WTC11 (cell line): ENCODE measurements at regions not wholly inside any gene's neighbourhood (a gene's known extent, or its start where the extent isn't known, plus 50 kb on each side); places are given as distances from the start of the nearest gene placed in this dataset.

Source experiments
- ATF1 ChIP-seq: sonication (generic); formaldehyde crosslinking; IDR thresholded peaks from 2 replicates; pipeline ENCODE4 v1.8.1; 2023; ENCODE audit warnings: mild to moderate bottlenecking, moderate library complexity, missing genetic modification reagents
- CREB1 ChIP-seq: sonication (generic); formaldehyde crosslinking; IDR thresholded peaks from 2 replicates; pipeline ENCODE4 v1.8.0; 2023; ENCODE audit warnings: mild to moderate bottlenecking, missing genetic modification reagents
- CTCF ChIP-seq: fragments of 200-600 bp; IDR thresholded peaks from 2 replicates; pipeline ENCODE4 v1.8.0; 2022; ENCODE audit warnings: antibody characterized with exemption
- FOXP1 ChIP-seq: sonication (generic); formaldehyde crosslinking; IDR thresholded peaks from 2 replicates; pipeline ENCODE4 v1.8.0; 2022; ENCODE audit warnings: missing genetic modification reagents, mild to moderate bottlenecking, moderate library complexity, borderline replicate concordance
- NR3C1 ChIP-seq: sonication (generic); formaldehyde crosslinking; conservative IDR thresholded peaks from 2 replicates; pipeline ENCODE4 v1.8.1; 2023; ENCODE audit warnings: low read depth, mild to moderate bottlenecking, missing genetic modification reagents
- SP1 ChIP-seq: sonication (generic); formaldehyde crosslinking; conservative IDR thresholded peaks from 2 replicates; pipeline ENCODE4 v1.8.1; 2022; ENCODE audit warnings: missing genetic modification reagents
- ZNF281 ChIP-seq: sonication (generic); formaldehyde crosslinking; IDR thresholded peaks from 2 replicates; pipeline ENCODE4 v1.8.0; 2023; ENCODE audit warnings: mild to moderate bottlenecking, missing genetic modification reagents
- TF ChIP-seq, protein P1 (sequence below): sonication (generic); formaldehyde crosslinking; IDR thresholded peaks from 2 replicates; pipeline ENCODE4 v1.8.1; 2023; ENCODE audit warnings: mild to moderate bottlenecking, missing genetic modification reagents
- TF ChIP-seq, protein P2 (sequence below): sonication (generic); formaldehyde crosslinking; conservative IDR thresholded peaks from 2 replicates; pipeline ENCODE4 v1.8.1; 2022; ENCODE audit warnings: mild to moderate bottlenecking, missing genetic modification reagents
- TF ChIP-seq, protein P3 (sequence below): sonication (generic); formaldehyde crosslinking; IDR thresholded peaks from 2 replicates; pipeline ENCODE4 v1.8.0; 2022; ENCODE audit warnings: mild to moderate bottlenecking, missing genetic modification reagents

- TF ChIP-seq, protein P1, sequence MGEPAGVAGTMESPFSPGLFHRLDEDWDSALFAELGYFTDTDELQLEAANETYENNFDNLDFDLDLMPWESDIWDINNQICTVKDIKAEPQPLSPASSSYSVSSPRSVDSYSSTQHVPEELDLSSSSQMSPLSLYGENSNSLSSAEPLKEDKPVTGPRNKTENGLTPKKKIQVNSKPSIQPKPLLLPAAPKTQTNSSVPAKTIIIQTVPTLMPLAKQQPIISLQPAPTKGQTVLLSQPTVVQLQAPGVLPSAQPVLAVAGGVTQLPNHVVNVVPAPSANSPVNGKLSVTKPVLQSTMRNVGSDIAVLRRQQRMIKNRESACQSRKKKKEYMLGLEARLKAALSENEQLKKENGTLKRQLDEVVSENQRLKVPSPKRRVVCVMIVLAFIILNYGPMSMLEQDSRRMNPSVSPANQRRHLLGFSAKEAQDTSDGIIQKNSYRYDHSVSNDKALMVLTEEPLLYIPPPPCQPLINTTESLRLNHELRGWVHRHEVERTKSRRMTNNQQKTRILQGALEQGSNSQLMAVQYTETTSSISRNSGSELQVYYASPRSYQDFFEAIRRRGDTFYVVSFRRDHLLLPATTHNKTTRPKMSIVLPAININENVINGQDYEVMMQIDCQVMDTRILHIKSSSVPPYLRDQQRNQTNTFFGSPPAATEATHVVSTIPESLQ (CRISPR knock-in tag): no peak
- TF ChIP-seq NR3C1 (CRISPR knock-in tag) (no peak), CREB1 (CRISPR knock-in tag) (no peak), CTCF (no peak), SP1 (CRISPR knock-in tag) (no peak), ZNF281 (no peak), ATF1 (no peak), FOXP1 (CRISPR knock-in tag) (no peak)
- TF ChIP-seq, protein P2, sequence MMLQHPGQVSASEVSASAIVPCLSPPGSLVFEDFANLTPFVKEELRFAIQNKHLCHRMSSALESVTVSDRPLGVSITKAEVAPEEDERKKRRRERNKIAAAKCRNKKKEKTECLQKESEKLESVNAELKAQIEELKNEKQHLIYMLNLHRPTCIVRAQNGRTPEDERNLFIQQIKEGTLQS: no peak
- TF ChIP-seq, protein P3, sequence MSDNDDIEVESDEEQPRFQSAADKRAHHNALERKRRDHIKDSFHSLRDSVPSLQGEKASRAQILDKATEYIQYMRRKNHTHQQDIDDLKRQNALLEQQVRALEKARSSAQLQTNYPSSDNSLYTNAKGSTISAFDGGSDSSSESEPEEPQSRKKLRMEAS: no peak
Observed at GRCh38 chr6:74713941-74714340, 491.9 kb downstream of the COL12A1 start.
